NCI-H748 treated with DMSO at 0.1 percent for 48 hours (cell line): ENCODE measurements at regions not wholly inside any gene's neighbourhood (a gene's known extent, or its start where the extent isn't known, plus 50 kb on each side); places are given as distances from the start of the nearest gene placed in this dataset.

Source experiments
- DNase-seq: peaks from one replicate; lab custom pipeline; 2025; lab: John Stamatoyannopoulos, UW

- DNase-seq: no peak
These were observed 482.2 kb upstream of the KIF2A start for GRCh38 chr5:61823781-61824180.

GRCh38 chr5:61824396-61824795 lies 481.6 kb upstream of the KIF2A start:
- DNase-seq: no peak

DNA sequence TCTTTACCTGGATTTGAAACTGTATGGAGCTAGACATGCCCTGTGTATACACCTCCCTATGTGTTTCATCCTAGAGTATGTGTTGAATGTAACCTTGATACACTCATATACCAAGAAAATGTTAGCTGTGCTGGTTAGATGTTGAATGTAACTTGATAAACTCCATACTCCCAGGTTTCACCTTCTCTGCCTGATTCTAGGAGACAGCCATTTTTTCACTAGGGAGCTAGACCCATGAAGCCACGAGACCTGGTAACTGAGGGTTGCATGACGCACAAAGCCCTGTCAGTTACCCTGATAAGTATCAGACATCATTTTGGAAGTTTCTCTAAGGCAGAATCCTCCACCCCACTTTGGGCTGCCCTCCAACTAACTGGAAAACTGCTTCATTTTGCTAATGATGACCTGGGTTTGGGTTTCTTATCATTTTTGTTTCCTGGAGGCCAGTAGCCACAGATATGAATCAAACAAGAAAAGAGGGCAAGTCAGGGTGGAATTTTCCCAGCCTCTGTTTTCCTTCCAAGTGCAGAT lies 478.5 kb upstream of the KIF2A start:
- no peak for DNase-seq

DNA sequence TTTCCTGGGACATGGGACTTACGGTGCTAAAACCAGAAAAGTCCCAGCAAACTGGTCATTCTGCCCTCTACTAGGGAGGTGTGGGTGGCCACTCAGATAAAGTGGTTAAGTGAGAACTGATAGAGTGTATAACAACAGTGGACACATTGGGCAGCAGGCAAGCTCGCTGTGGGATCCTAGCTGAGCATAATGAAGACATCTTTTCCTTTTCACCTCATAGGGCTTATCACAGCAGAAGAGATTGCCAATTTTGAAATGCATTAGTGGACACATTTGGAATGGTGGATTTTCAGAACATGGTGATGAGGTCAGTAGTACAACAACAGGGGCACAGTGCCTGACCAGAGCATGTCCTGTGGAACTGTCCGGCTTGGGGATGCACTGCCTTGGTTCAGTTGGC lies 477.1 kb upstream of the KIF2A start:
- DNase-seq: no peak

DNA sequence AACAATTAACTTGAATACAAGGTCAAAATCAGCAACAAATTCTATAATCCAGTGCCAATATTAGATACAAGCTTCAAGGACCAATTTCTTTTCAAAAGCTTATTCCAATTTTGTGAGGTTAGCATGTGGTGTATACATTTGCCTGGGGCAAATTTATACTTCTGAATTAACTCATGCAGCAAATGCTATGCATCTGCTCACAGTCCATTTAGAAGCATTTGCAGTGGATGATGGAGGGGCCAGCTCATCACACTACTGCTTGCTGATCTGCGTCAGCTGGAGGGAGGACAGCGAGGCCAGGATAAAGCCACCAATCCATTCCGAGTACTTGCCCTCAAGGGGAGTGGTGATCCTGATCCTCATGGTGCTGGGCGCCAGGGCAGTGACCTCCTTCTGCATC lies 474.3 kb upstream of the KIF2A start:
- no peak for DNase-seq

DNA sequence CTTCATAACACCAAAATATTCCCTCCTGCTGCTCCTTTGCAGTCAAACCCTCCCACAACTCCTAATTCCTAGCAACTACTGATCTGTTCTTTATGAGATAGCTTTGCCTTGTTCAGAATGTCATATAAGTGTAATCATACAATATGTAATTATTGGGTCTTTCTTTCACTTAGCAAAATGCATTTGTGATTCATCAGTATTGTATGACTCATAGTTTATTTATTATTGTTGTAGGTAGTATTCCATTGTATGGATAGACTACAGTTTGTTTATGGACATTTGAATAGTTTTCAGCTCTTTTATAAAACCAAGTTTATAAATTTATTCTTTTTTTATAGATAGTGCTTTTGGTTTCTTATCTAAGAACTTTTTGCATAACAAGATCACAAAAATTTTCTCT lies 468.2 kb upstream of the KIF2A start:
- DNase-seq: no peak

- DNase-seq: no peak
These were observed 465.6 kb upstream of the KIF2A start for GRCh38 chr5:61840361-61840760.

DNA sequence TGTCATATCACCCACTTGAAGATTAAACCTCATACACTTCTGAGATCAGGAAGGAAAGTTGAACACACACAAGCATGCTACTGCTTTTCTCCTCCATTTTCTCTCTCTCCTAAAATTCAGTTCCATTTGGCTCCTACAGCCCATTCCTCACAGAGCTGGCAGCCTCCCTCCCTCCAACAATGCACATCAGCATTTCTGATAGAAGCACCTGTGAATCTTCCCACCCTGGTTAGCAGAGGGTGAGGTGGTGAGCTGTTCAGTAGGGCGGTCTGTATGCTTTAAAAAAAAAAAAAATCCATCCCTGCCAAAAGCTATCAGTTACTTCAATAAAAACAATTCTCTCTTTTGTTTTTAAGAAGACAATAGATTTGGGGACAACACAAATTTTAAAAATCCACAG lies 463.2 kb upstream of the KIF2A start:
- DNase-seq: no peak

DNA sequence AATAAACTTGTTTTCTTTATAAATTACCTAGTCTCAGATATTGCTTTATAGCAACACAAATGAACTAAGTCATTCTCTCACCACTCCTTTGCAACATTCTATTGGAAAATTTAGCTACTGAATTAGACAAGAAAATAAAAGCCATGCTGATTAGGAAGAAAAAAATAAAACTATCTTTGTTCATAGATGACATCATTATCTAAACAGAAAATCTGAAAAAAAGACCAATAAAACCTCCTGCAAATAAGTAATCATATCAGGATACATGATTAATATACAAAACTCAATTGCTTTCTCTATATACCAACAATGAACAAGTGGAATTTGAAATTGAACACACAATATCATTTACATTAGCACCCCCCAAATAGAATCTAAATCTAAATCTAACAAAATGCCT lies 455.3 kb upstream of the KIF2A start:
- DNase-seq: no peak

DNA sequence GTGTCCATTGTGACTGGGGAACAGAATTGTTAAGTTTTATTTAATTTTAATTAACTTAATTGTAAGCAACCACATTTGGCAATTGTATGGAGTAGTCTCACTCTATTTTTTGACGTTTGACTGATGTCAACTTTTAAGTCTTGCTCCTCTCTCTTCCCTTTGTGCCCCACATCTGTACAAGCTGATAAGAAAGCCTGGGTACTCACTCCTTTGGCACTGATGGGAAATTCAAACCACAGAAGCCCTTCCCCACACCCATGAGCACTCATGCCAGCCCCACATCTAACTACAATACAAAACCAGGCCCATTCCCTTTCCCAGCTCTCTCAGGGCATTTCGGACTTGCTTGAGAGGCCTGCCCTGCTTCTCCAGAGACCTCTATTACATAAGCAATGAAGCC lies 451.5 kb upstream of the KIF2A start:
- no peak for DNase-seq

- no peak for DNase-seq
These were observed 445.0 kb upstream of the KIF2A start for GRCh38 chr5:61860978-61861377.

GRCh38 chr5:61866930-61867329 lies 439.1 kb upstream of the KIF2A start:
- DNase-seq: no peak

GRCh38 chr5:61869333-61869732 lies 436.7 kb upstream of the KIF2A start:
- no peak for DNase-seq

DNA sequence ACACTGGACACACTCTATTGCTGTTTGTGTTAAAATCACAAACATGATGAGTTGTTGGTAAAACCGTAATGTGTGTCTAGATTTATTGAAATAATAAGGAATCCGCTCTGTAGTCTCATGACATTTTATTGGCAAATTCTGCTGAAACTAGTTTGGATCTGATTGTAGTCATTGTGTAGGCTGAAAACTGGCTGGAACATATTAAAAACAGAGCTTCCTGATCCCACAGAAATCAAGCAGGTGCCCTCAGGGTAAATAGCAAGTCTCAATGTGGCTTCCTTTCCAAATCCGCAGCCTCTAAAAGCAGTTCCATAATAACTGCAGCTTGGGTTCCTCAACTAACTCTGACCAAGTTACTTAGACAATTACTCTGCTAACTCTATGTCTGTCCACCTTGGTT lies 427.5 kb upstream of the KIF2A start:
- DNase-seq: no peak

- no peak for DNase-seq
These were observed 424.1 kb upstream of the KIF2A start for GRCh38 chr5:61881821-61882487.

DNA sequence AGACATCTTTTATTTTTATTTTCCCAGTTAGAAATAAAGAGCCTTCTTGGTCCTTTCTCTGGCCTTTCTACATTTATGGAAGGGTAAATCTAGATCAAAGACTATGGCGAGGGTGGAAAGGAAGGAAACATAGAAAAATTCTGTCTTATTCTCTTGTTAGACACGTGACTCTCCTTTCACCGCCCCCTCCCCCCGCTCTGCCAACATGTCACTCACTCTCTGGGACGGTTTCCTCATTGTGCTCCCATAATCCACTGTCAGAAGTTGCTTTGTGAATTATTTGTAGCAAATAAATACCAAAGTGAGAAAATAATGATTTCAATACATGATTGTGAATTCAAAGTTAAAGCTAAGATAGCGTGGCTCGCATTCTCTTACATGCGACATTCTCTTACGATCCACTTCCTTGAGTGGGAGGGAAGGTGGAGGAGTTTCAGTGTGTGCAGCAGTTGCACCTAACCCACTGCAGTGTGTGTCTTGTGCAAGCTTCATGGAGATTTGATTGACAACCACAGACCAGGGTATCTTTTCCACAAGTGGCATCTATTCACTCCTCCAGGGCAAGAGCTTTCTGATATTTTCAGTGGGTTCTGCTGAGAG lies 423.0 kb upstream of the KIF2A start:
- DNase-seq: no peak

DNA sequence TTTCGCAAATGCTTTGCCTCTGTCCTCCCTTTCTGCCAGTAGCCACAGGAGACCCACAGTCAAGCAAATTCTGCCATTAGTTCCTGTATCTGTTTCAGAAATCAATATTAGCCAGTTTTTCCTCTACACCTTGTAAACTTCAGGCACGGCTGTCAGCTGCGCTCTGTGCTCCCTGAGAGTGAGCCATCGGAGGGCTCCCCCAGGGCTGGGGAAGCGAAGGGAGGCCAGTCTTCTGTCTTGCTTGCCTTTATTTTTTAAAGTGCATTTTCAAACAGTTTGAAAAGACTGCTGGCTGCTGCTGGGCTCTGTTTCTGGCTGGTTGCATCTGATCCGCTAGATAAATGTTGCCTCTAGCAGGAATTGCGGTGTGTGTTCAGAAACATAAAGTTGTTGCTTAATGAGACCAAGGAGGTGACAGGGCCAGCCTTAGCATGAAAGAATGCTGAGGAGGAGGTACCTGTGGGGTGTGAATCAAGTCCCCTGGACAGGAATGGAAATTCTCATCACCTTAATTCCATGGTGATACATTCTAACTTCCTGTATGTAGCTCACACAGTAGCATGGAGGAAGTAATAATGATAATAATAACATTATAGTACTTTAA lies 421.7 kb upstream of the KIF2A start:
- no peak for DNase-seq

DNA sequence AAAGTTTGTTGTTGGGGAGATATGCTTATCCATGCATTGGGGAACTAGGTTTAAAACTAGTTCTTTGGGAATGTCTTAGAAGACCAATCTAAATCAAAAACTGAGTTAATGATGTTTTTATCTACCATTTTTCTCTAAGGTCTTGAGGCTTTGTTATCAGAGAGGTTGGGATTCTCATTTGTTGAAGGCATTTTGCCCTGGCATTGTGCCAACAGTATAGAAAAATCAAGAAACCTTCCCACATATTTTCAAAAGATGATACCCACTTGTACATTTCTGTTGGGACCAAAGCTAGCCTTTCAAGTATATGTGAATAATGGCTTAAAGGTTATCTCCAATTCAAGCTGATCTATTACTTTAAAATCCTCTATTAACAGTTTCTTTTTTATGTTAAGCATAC lies 419.8 kb upstream of the KIF2A start:
- no peak for DNase-seq

DNA sequence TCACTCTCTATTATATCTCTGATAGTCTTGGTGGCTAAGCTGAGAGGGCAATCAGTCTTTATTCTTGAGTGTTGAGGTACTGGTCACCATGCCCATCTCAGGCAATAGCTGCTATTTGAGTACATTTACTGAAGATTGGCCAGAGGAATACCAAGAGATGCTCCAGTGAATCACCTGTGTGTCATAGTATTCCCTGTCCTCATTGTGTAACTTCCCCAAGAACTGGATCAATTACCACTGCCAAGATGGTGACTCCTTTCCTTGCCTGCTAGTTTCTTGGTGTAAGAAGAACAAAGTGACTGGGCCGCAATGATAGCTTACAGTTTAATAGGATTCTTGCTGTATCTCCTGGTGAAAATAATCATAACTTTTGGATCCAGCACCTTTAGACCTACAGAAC lies 418.7 kb upstream of the KIF2A start:
- no peak for DNase-seq

- DNase-seq: no peak
These were observed 412.0 kb upstream of the KIF2A start for GRCh38 chr5:61894046-61894445.

GRCh38 chr5:61896811-61897210 lies 409.2 kb upstream of the KIF2A start:
- DNase-seq: no peak

- no peak for DNase-seq
These were observed 408.8 kb upstream of the KIF2A start for GRCh38 chr5:61897251-61897650.

- no peak for DNase-seq
These were observed 404.0 kb upstream of the KIF2A start for GRCh38 chr5:61901997-61902396.

GRCh38 chr5:61904730-61905129 lies 401.3 kb upstream of the KIF2A start:
- DNase-seq: no peak
